HG03354 (cell line): ENCODE measurements at regions not wholly inside any gene's neighbourhood (a gene's known extent, or its start where the extent isn't known, plus 50 kb on each side); places are given as distances from the start of the nearest gene placed in this dataset.
"Not testable (repeated sequence)": the region's sequence is repeated elsewhere in the genome, so short reads cannot be mapped to it uniquely, and the experiment has no call there.

Experiments used
- ATAC-seq: cut with Tn5 transposase; IDR thresholded peaks from one replicate; pipeline ENCODE4 v1.9.1; 2021; ENCODE audit warnings: mild to moderate bottlenecking; ENCODE audit not compliant: unreplicated experiment, poor library complexity, severe bottlenecking

- peak; percentile 81 for ATAC-seq
Observed at GRCh38 chr6:30810813-30811339, 66.5 kb upstream of the IER3 start.

GRCh38 chr6:30807566-30807965 is 63.2 kb upstream of the IER3 start:
- ATAC-seq: not testable (repeated sequence)

- ATAC-seq: no peak
Observed at GRCh38 chr6:30806581-30807183, 62.3 kb upstream of the IER3 start.

- ATAC-seq: no peak
Observed at GRCh38 chr6:30804333-30804732, 60.0 kb upstream of the IER3 start.

- ATAC-seq: no peak
Observed at GRCh38 chr6:30802731-30803130, 58.4 kb upstream of the IER3 start.

- ATAC-seq: no peak
Observed at GRCh38 chr6:30801950-30802349, 57.6 kb upstream of the IER3 start.

- no peak for ATAC-seq
Observed at GRCh38 chr6:30800871-30801270, 56.5 kb upstream of the IER3 start.

GRCh38 chr6:30799210-30799609 is 54.9 kb upstream of the IER3 start:
- no peak for ATAC-seq

- ATAC-seq: no peak
Observed at GRCh38 chr6:30798494-30798893, 54.1 kb upstream of the IER3 start.

GRCh38 chr6:30795549-30796293 is 51.4 kb upstream of the IER3 start:
- no peak for ATAC-seq
